SKM-1 treated with dmso at 0.1 percent for 144 hours (cell line): ENCODE measurements at regions not wholly inside any gene's neighbourhood (a gene's known extent, or its start where the extent isn't known, plus 50 kb on each side); places are given as distances from the start of the nearest gene placed in this dataset.

ENCODE experiments used
- DNase-seq: peaks from one replicate; lab custom pipeline; 2025; ENCODE audit not compliant: unreplicated experiment; lab: John Stamatoyannopoulos, UW

DNA sequence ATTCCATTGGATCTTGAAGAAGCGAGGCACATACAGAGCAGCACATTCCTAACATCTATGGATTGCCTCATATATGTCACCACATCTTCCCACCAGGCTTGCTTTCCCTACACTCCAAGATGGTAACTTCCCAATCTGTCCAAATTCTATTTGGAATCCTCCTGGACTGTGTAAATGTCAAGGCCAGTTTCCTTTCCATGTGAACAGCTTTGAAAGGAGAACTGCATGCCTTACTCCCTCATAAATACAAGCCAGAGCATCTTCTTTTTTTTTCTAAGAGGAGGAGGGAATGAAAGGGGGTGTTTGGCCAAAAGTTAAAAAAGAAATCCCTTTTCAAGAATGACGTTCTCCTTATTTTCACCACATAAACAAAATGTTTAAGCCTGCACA lies 103.8 kb upstream of the OSR1 start:
- no peak for DNase-seq

DNA sequence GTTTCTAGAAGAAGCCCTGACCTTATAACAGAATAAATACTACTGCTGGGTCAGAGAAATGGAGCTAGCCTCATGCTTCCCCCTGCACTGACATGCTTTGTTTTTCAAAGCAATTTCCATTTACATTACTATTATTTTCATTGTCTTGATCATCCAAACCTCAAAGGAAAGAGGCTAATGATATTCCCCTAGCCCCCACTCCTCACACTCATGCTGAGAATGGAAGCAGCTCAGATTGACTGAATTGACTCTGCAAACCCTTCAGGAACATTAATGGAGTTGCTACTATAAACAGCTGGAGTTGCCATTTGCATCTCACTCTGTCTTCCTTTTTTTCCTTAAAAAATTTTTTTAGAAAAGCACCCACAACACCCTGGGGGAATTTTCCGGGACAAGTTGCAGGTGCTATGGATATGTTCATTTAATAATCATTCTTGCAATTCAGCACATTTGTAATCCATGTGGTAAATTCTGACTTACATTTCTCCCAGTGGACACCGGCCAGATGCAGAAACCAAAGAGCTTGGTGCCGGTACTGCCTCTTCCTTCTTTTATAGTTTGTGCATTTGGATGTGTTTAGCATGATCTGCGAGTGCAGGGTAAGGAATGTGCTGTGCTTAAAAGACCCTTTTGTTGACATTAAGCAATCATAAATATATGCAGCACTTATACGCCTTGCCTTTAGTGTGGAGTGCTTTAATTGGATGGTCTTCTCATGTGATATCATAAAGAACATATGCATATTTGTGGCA lies 103.3 kb upstream of the OSR1 start:
- DNase-seq: no peak

DNA sequence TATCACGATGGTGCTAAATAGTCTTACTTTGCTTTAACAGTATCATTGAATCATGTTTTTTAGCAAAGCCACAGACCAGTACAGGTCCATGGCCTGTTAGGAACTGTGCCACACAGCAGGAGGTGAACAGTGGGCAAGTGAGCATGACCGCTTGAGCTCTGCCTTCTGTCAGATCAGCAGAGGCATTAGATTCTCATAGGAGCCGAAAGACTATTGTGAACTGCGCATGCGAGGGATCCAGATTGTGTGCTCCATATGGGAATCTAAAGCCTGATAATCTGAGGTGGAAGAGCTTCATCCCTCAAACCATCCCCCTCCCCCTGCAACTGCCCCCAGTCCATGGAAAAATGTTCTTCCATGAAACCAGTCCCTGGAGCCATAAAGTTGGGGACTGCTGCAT lies 102.3 kb upstream of the OSR1 start:
- DNase-seq: no peak

DNA sequence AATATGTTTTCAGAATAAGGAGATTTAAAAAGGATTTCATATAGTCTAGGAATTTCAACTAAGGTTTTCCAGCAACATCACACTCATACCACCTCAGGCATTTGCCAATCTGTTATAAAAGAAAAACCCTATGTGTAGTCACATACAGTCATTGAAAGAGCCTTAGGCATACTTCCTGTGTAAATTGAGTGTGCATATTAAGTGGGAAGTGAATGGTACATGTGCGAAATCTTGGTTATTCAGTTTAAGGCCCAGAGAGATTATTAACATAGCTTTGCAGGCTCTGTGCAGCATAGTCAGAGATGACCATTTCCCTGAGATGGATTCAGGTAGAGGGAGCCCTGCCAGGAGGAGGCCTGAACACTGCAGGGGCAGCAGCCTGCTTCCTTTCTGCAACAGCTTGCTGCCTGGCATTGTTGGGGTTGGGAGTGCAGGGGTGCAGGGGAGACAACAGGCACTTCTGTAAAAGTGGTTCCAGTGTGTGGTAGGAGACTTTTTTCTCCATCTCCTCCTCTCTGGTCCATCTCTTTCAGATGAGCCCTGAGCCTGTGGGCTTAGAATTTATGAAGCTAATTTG lies 100.1 kb upstream of the OSR1 start:
- no peak for DNase-seq

DNA sequence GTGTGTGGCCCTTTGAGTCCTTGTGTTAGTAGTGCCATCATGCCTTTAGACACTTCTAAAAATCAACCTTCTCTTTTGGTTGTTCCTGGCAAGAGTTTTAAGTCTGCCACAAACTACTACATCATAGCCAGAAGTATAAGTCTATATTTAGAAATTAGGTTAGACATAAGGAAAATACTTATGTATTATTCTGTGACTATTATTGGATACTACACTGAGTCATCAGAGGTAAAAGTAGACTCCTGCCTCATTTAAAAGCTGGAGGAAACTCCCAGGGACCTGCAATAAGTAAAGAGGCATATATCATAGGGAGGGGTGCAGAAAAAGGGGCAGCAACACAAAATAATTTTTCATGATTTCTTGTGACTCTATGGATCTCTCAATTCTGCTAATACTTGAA lies 99.4 kb upstream of the OSR1 start:
- DNase-seq: no peak

DNA sequence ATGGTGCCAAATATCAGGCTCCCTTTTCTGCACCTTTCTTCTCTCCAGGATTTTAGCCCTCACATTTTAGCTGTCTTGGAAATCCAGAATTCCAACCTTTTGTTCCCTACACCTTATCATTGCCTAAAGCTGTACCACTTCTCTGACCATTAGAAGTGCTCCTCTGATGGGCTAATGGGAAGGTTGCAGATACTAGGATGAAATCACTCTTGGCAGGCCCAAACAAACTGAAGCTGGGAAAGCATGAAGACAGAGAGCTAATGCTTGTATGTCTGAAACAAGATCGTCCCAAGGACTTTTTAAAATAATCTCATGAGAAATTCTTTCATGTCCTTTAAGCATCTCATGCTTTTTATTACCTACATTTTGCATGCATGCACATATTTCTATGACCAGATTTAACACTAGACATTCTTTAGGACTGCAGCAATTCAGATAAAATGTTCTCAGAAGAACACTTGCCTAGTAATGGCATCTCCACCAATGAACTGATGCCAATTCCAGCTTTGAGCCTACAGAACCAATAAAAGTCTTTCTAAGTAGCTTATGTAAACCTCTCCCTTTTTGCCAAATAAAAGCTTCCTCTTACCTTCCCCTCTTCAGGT lies 98.4 kb upstream of the OSR1 start:
- no peak for DNase-seq

DNA sequence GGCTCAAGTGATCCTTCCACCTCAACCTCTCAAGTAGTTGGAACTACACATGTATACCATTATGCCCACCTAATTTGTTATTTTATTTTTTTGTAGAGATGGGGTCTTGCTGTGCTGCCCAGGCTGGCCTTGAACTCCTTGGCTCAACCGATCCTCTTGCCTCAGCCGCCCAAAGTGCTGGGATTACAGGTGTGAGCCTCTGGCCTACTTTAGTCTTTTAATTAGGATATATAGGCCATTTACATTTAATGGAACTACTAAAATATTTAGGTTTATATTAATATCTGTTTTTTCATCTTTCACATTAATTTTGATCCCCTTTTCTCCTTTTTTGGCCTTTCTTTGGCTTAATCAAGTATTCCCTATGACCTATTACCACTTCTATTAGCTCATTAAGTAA lies 95.7 kb upstream of the OSR1 start:
- no peak for DNase-seq

DNA sequence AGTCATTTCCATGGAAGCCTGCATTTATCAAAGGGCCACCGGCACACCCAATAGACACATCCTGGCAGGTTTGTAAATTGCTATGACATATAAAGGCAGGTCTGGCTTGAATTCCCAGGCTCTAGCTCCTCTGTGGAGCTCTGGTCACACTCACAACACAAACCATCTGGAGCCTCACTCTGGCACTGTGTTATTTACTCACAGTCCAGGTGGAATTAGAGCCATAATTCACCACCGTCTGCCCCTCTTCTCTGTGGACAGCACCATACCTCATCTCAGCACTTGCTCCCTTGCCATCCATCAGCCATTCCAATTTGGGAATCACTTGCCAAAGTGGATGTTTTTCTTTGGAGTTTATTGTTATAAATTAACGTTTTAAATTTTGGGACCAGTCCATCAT lies 84.3 kb upstream of the OSR1 start:
- no peak for DNase-seq

DNA sequence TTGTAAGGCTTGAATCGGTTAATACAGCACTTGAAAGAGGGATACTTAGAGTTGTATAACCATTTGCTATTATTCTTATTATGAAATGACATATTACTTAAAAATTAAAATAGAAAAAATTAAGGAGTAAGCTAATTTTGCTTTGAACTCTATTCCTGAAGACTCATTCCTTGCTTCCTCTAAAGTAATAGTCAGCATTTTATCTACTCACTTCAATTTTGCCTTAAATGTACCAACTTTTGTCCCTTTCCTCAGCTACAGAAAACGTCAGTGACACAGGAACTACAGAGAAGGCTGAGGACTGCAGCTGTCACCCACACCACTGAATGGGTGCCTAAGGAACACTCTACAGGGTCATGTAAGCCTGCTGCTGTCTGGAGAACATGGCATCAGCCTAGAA lies 80.7 kb upstream of the OSR1 start:
- no peak for DNase-seq

DNA sequence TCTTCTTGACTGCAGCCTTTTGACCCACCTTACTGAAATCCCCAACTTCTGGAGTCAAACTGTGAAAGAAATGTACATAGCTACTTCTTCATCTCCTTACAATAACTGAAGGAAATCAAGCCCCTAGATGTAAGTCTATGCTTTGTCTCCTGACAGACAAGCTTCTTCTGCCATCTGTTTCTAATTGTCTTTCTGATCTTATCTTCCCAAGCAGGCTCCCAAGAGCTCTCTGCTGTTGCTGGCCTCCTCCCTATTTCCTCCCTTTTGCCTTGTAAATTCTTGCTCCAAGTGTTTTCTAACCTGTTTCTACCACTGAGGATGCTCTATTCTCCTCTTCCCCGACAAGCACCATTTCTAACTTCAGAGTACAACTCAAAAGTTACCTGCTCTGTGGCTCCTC lies 77.4 kb upstream of the OSR1 start:
- no peak for DNase-seq

DNA sequence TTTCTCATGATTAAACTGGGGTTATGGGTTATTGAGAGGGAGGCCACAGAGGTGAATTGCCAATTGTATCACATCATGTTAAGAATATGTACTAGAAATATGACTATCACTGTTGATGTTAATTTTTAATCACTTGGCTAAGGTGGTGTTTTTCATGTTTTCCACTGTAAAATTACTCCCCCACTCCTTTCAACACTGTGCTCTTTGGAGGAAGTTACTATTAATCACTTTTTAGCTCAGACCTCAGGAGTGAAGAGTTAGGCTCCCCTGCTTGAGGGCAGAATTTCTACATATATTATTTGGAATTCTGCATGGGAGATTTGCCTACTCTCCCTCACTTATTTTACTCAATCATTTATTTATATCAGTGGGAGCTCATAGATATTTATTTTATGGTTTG lies 76.0 kb upstream of the OSR1 start:
- DNase-seq: no peak

DNA sequence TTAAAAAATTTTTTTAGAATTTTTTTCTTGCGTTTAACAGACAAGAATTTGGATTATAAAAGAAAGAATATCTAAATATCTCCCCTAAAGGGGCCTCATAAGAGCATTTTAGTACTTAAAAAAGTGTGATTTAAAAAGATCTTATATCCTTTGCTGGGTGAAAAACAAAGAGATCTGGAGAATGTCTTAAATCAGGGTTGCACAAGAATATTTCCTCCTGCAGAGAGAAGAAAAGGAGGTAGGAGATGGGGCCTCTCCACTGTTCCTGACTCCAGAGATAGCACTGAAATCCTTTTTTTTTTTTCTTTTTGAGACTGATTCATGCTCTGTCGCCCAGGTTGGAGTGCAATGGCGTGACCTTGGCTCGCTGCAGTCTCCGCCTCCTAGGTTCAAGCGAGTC lies 68.5 kb upstream of the OSR1 start:
- DNase-seq: no peak

DNA sequence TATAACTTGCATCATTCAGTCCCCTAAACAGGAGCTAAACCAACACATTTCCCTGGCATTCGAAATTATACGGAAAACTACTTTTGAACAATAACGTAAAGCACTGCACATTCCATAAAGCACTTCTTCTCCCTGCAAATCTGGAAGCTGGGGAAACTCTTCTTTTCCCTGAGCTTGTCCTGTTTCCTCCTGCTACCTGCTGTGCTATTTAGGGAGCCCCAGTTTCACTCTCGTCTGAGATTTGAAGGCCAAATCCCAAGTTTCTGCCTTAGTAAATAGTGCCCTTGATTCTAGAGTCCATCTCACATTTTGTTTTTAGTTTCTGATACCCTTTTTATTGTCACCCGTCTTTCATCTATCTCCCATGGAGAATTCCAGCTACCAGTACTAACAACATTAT lies 67.7 kb upstream of the OSR1 start:
- no peak for DNase-seq

DNA sequence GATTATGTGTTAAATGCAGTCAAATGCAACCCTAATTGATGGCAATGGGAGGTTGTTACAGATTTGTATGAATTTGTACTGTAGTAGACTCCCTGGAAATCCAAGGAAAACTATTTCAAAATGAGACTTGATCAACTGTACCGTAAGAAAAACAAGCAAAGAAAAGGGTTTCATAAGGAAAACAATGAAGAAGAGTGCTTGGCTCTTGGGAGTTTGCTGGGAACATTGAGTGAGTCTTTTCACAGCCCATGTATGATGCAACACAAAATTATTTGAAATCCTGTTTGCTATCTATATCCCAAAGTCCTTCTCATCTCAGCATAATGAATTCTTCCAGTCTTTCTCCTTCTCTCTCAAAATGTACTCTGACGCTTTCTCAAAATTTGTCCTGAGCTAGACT lies 67.0 kb upstream of the OSR1 start:
- no peak for DNase-seq

DNA sequence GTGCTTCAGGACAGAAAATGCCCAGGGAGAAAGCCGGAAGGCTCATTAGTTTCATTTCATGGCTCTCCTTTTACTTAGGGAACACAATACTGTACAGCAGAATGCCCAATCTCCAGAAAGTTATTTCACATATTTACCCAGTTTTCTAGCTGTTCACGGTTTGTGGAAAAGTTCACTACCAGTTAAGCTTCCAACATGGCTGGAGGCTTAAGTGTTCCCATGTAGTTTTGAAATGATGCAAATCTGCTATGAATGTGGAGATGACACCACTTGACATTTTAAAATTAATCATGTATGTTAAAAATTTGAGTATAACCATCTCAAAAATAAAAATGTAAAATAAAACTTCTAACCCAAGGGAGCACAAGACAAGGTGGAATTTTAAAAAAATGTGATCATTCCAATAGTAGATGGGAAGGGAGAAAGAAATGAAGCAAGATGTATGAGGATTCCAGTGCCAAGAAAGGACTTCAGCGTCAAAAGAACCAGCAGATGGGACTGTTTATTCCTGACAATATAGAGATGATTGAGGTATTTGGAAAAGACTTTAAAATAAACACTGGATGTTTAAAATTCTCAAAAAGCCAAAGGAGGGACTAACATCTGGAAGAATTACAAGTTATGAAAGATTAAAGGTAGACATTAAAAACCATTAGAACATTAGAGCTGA lies 60.9 kb upstream of the OSR1 start:
- no peak for DNase-seq

DNA sequence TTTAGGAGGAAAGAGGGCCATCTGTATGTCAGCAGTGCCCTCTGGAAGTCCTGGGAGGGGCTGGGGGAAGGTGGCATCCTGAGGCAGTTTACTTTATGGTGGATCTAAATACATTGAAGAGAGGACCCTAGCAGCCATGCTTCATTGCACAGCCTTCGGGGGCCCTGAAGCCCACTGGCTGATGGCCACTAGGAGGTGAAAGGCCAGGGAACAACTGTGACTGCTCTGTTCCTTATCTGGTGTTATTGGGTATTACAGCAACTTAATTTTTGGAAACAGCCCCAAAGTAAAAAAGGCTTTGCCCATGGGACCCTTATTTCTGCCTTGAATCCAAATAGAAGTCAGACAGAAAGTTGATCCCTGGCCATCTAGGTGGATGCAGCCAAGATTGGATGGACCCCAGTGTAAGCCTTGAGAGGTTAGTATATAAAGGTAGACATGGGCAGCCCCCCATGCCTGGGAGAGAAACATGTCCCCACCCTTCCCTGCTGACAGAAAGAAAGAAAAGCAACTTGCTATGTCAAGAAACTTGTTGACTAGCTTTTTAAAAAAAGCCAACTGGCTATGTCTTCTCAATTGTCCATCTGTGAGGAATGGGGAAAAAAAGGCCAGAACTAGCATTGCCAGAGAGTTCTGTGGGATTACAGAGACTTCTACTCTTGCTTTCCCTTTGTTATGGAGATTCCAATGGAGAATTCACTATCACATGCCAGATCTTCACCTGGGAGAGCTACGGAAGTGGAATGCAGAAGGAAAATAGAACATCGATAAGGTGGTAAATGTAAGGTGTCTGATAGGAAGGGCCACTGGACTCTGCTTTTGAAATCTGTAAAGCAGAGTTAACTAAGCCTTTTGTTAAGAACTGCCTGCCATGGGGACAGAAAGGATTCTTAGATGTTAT lies 58.6 kb upstream of the OSR1 start:
- DNase-seq: no peak

DNA sequence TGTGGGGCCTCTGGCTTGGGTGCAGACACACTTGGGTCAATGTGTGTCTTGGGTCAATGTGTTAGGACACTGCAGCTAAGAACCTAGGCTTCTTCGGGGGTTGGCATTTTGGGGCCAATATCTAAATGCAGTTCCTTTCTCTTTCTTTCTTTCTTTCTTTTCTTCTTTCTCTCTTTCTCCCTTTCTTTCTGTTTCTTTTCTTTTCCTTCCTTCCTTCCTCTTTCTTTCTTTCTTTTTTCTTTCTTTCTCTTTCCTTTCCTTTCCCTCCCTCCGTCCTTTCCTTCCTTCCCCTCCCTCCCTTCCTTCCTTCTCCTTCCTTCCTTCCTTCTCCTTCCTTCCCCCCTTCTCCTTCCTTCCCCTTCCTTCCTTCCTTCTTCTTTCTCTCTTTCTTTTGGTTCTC lies 57.7 kb upstream of the OSR1 start:
- DNase-seq: no peak

DNA sequence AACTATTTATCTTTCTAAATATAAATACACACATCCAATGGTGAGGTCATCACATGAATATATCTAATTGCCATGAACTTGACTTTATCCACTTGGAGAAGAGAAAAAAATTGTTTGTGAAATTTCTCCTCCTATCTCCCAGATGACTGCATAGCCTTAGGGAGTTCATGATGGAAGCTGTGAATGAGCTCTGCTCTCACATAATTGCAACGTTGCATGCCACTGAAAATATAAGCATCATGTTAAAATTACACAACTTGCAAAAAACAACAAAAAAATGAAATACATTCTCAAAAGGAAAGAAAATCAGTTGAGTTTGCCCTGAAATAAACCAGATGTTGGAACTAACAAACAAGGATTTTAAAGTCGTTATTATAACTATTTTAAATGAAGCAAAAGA lies 50.6 kb upstream of the OSR1 start:
- DNase-seq: no peak

DNA sequence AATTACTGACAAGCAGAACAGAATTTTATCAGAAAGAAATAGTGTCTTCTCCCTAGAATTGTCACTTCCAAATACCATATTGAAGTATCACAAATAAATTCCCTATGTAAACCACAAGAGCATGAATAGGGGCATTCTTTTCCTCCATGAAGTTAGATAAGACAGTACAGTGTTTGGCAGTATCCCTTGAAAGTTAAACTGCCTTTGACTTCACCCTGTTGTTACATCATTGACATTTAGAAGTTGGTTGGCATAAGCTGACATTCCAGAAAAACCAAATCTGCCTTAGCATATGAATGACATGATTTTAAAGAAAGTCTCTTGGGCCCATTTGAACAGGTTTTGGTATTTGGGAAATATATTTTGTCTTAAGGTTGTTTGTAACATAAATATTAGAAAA lies 50.2 kb upstream of the OSR1 start:
- DNase-seq: no peak
